ENCODE measurements at regions not wholly inside any gene's neighbourhood (a gene's known extent, or its start where the extent isn't known, plus 50 kb on each side); places are given as distances from the start of the nearest gene placed in this dataset.

- FAIRE-seq: no peak
- no peak for DNase-seq (ENCODE audit: low read depth in 1 of 2, low spot score in 2 of 2)
- no peak overlapping the region for H3K27ac ChIP-seq (ENCODE audit: low read depth, low read length)
- no peak overlapping the region for H2AK5ac ChIP-seq (ENCODE audit: low read depth, low read length)
- no peaks in the 10 kb centered on the region for H3K36me3 ChIP-seq (ENCODE audit: control insufficient read depth in 2 of 4, insufficient read depth in 4 of 4, low read length in 3 of 4)
- no peak overlapping the region for H2BK120ac ChIP-seq (replicated peaks; ENCODE audit: low read depth, low read length)
- WGBS, 2 experiments (ENCODE audit: extremely low coverage in 1 of 2, insufficient coverage in 1 of 2, insufficient read length in 1 of 2, insufficient replicate concordance in 2 of 2, low coverage in 1 of 2, low lambda C conversion rate in 2 of 2, missing lambda C conversion rate in 1 of 2): 82% methylated on average over 2 of the region's 2 CpGs; no CpG with 5 or more reads in 1 of the 2 experiments
- no peaks in the 10 kb centered on the region for H4K20me1 ChIP-seq (replicated peaks in 1 of 2; ENCODE audit: control insufficient read depth in 1 of 2, insufficient read depth in 2 of 2, low read length in 2 of 2)
- no peak overlapping the region for H4K91ac ChIP-seq (replicated peaks; ENCODE audit: insufficient read length, low read length)
- no peak overlapping the region for H2BK12ac ChIP-seq (ENCODE audit: low read depth, low read length)
- no peak overlapping the region for H2BK5ac ChIP-seq (ENCODE audit: low read depth, low read length)
- H3K23me2 ChIP-seq (ENCODE audit: low read depth, low read length): no peaks in the 10 kb centered on the region
- no peak overlapping the region for H4K5ac ChIP-seq (ENCODE audit: insufficient read length, low read depth, low read length)
- H3K4me1 ChIP-seq (replicated peaks in 1 of 4; ENCODE audit: control insufficient read depth in 3 of 4, insufficient read depth in 4 of 4, low read length in 3 of 4): no peaks in the 10 kb centered on the region
- H3K4ac ChIP-seq (replicated peaks; ENCODE audit: insufficient read length, low read depth, low read length): no peak overlapping the region
- H4K8ac ChIP-seq (ENCODE audit: extremely low read depth, insufficient read depth, low read length): no peak overlapping the region
- H3K14ac ChIP-seq (ENCODE audit: insufficient read length): no peak overlapping the region
- H2AFZ ChIP-seq (ENCODE audit: low read length): no peak overlapping the region
- TF ChIP-seq RNF2 (IDR thresholded peaks at IDR 0.05; ENCODE audit: borderline replicate concordance, low read depth, low read length, missing control alignments, poor library complexity, severe bottlenecking) (no peak), RXRA (IDR thresholded peaks at IDR 0.05; ENCODE audit: insufficient read depth, low read depth, low read length) (no peak), KDM4A (IDR thresholded peaks at IDR 0.05; ENCODE audit: low read depth, low read length, severe bottlenecking) (no peak), RFX5 (IDR thresholded peaks at IDR 0.05; ENCODE audit: borderline replicate concordance, low read depth, low read length) (no peak), PHF8 (conservative IDR thresholded peaks at IDR 0.05; ENCODE audit: low read depth, low read length) (no peak), POU5F1 (IDR thresholded peaks at IDR 0.05; ENCODE audit: low read depth, low read length) (no peak), BRCA1 (IDR thresholded peaks at IDR 0.05; ENCODE audit: low read depth, low read length) (no peak)
- no peak overlapping the region for H3K23ac ChIP-seq (ENCODE audit: insufficient read length)
- H3K79me1 ChIP-seq (ENCODE audit: low read depth, low read length): no peaks in the 10 kb centered on the region
- no peaks in the 10 kb centered on the region for H3K79me2 ChIP-seq (ENCODE audit: control insufficient read depth in 1 of 2, insufficient read depth in 2 of 2, low read length in 2 of 2)
- ChIA-PET CTCF (ENCODE audit: partially characterized antibody) (interaction anchor here (1.3 to 1.6 kb wide), 2 partner anchors 11 to 56 kb away, joined by 3 read pairs; no protein-coding TSS in a partner anchor), POLR2A (ENCODE audit: partially characterized antibody) (no interaction called here)
- no peaks in the 10 kb centered on the region; a peak in 1 of 7 replicates for H3K27me3 ChIP-seq (replicated peaks in 1 of 4; ENCODE audit: control insufficient read depth in 3 of 4, extremely low read depth in 1 of 4, insufficient read depth in 3 of 4, low read length in 3 of 4)
- no peak overlapping the region for H3K56ac ChIP-seq (replicated peaks; ENCODE audit: insufficient read length, low read depth, low read length)
- no peak overlapping the region for H3K18ac ChIP-seq (ENCODE audit: extremely low read depth, low read length)
- no peak overlapping the region for H3K4me3 ChIP-seq (ENCODE audit: extremely low read depth in 1 of 4, insufficient read depth in 2 of 4, low read depth in 3 of 4, low read length in 4 of 4)
- no peak overlapping the region for H3K4me2 ChIP-seq (ENCODE audit: insufficient read depth in 1 of 2, low read depth in 2 of 2, low read length in 2 of 2)
- H3K9ac ChIP-seq (replicated peaks in 1 of 4; ENCODE audit: extremely low read depth in 1 of 4, low read depth in 3 of 4, low read length in 3 of 4): no peak overlapping the region
- H2BK20ac ChIP-seq (ENCODE audit: low read length): no peak overlapping the region
- no peaks in the 10 kb centered on the region for H3K9me3 ChIP-seq (ENCODE audit: insufficient read depth in 2 of 2, low read depth in 1 of 2, low read length in 1 of 2)
- H2BK15ac ChIP-seq (ENCODE audit: low read length): no peak overlapping the region
Measured at GRCh38 chr15:70237626-70238025, 139.9 kb upstream of the TLE3 start.

All from H1 (cell line).